WTC11 (cell line): ENCODE measurements at regions not wholly inside any gene's neighbourhood (a gene's known extent, or its start where the extent isn't known, plus 50 kb on each side); places are given as distances from the start of the nearest gene placed in this dataset.

ENCODE experiments used
- ATAC-seq: fragments of 200-7000 bp; cut with Tn5 transposase; 2 replicates; pipeline ENCODE4 v1.10.0; 2021; ENCODE audit warnings: mild to moderate bottlenecking, moderate library complexity
- CTCF ChIA-PET: fragments of 300-600 bp; sonication (Branson Sonifier 250); formaldehyde crosslinking; loops from one replicate; lab custom pipeline; 2021; ENCODE audit warnings: antibody characterized with exemption; lab: Charles Lee
- POLR2A ChIA-PET: fragments of 350-600 bp; sonication (Branson Sonifier 250); formaldehyde crosslinking; loops from one replicate; lab custom pipeline; 2021; ENCODE audit warnings: antibody characterized with exemption; lab: Charles Lee
- DNase-seq: peaks from one replicate; pipeline ENCODE4 v3.0.0; 2021; ENCODE audit warnings: low spot score
- H3K27ac Mint-ChIP-seq: 2 replicates; pipeline ENCODE4 v1.8.0; 2021; ENCODE audit warnings: mixed read lengths
- H3K27me3 Mint-ChIP-seq: 2 replicates; pipeline ENCODE4 v1.8.0; 2021; ENCODE audit warnings: low read depth, mild to moderate bottlenecking, moderate library complexity, mixed read lengths
- H3K36me3 Mint-ChIP-seq: 2 replicates; pipeline ENCODE4 v1.8.0; 2021; ENCODE audit warnings: mixed read lengths
- H3K4me1 Mint-ChIP-seq: 2 replicates; pipeline ENCODE4 v1.8.0; 2022; ENCODE audit warnings: mixed read lengths
- H3K4me3 Mint-ChIP-seq: 2 replicates; pipeline ENCODE4 v1.8.0; 2021; ENCODE audit warnings: mild to moderate bottlenecking, moderate library complexity, mixed read lengths
- H3K9me3 Mint-ChIP-seq: 2 replicates; pipeline ENCODE4 v1.8.0; 2021; ENCODE audit warnings: mixed read lengths
- ATF1 ChIP-seq: sonication (generic); formaldehyde crosslinking; IDR thresholded peaks from 2 replicates; pipeline ENCODE4 v1.8.1; 2023; ENCODE audit warnings: mild to moderate bottlenecking, moderate library complexity, missing genetic modification reagents
- ATF3 ChIP-seq: sonication (generic); formaldehyde crosslinking; conservative IDR thresholded peaks from 2 replicates; pipeline ENCODE4 v1.8.1; 2022; ENCODE audit warnings: mild to moderate bottlenecking, missing genetic modification reagents
- CREB1 ChIP-seq: sonication (generic); formaldehyde crosslinking; IDR thresholded peaks from 2 replicates; pipeline ENCODE4 v1.8.0; 2023; ENCODE audit warnings: mild to moderate bottlenecking, missing genetic modification reagents
- ELF4 ChIP-seq: sonication (generic); formaldehyde crosslinking; IDR thresholded peaks from 2 replicates; pipeline ENCODE4 v1.8.1; 2022; ENCODE audit warnings: low read depth, mild to moderate bottlenecking, moderate library complexity, missing genetic modification reagents
- FOXP1 ChIP-seq: sonication (generic); formaldehyde crosslinking; IDR thresholded peaks from 2 replicates; pipeline ENCODE4 v1.8.0; 2022; ENCODE audit warnings: missing genetic modification reagents, mild to moderate bottlenecking, moderate library complexity, borderline replicate concordance
- GRHL2 ChIP-seq: fragments of 250-450 bp; sonication (Bioruptor Pico); IDR thresholded peaks from 2 replicates; pipeline ENCODE4 v1.8.0; 2022; ENCODE audit warnings: mild to moderate bottlenecking, moderate library complexity; ENCODE audit not compliant: insufficient replicate concordance, severe bottlenecking
- HMGXB4 ChIP-seq: sonication (generic); formaldehyde crosslinking; IDR thresholded peaks from 2 replicates; pipeline ENCODE4 v1.8.1; 2023; ENCODE audit warnings: mild to moderate bottlenecking, moderate library complexity, missing genetic modification reagents
- IRF1 ChIP-seq: sonication (generic); formaldehyde crosslinking; IDR thresholded peaks from 2 replicates; pipeline ENCODE4 v1.8.0; 2023; ENCODE audit warnings: missing genetic modification reagents
- JUN ChIP-seq: sonication (generic); formaldehyde crosslinking; IDR thresholded peaks from 2 replicates; pipeline ENCODE4 v1.8.0; 2023; ENCODE audit warnings: mild to moderate bottlenecking, missing genetic modification reagents
- KAT7 ChIP-seq: sonication (generic); formaldehyde crosslinking; IDR thresholded peaks from 2 replicates; pipeline ENCODE4 v1.8.1; 2023; ENCODE audit warnings: missing genetic modification reagents, mild to moderate bottlenecking, borderline replicate concordance
- MAX ChIP-seq: sonication (generic); formaldehyde crosslinking; IDR thresholded peaks from 2 replicates; pipeline ENCODE4 v1.8.0; 2022; ENCODE audit warnings: mild to moderate bottlenecking, missing genetic modification reagents
- MLX ChIP-seq: sonication (generic); formaldehyde crosslinking; IDR thresholded peaks from 2 replicates; pipeline ENCODE4 v1.8.1; 2023; ENCODE audit warnings: mild to moderate bottlenecking, missing genetic modification reagents, moderate library complexity
- NFATC4 ChIP-seq: fragments of 250-450 bp; sonication (Bioruptor Pico); IDR thresholded peaks from 2 replicates; pipeline ENCODE4 v1.9.0; 2021; ENCODE audit warnings: mild to moderate bottlenecking
- NFE2L1 ChIP-seq: sonication (generic); formaldehyde crosslinking; IDR thresholded peaks from 2 replicates; pipeline ENCODE4 v1.8.1; 2023; ENCODE audit warnings: missing genetic modification reagents
- PREB ChIP-seq: sonication (generic); formaldehyde crosslinking; IDR thresholded peaks from 2 replicates; pipeline ENCODE4 v1.8.1; 2022; ENCODE audit warnings: mild to moderate bottlenecking, missing genetic modification reagents, moderate library complexity, borderline replicate concordance
- PRRX2 ChIP-seq: fragments of 250-450 bp; sonication (Bioruptor Pico); IDR thresholded peaks from 2 replicates; pipeline ENCODE4 v1.8.0; 2021; ENCODE audit warnings: mild to moderate bottlenecking
- SP1 ChIP-seq: sonication (generic); formaldehyde crosslinking; conservative IDR thresholded peaks from 2 replicates; pipeline ENCODE4 v1.8.1; 2022; ENCODE audit warnings: missing genetic modification reagents
- TCF7 ChIP-seq: sonication (generic); formaldehyde crosslinking; IDR thresholded peaks from 2 replicates; pipeline ENCODE4 v1.8.0; 2022; ENCODE audit warnings: mild to moderate bottlenecking, low read depth, missing genetic modification reagents, moderate library complexity
- USF1 ChIP-seq: sonication (generic); formaldehyde crosslinking; IDR thresholded peaks from 2 replicates; pipeline ENCODE4 v1.8.0; 2022; ENCODE audit warnings: mild to moderate bottlenecking, missing genetic modification reagents
- ZBTB21 ChIP-seq: sonication (generic); formaldehyde crosslinking; IDR thresholded peaks from 2 replicates; pipeline ENCODE4 v1.8.1; 2023; ENCODE audit warnings: mild to moderate bottlenecking, missing genetic modification reagents, borderline replicate concordance
- ZBTB43 ChIP-seq: sonication (generic); formaldehyde crosslinking; IDR thresholded peaks from 2 replicates; pipeline ENCODE4 v1.8.1; 2023; ENCODE audit warnings: mild to moderate bottlenecking, missing genetic modification reagents
- ZNF138 ChIP-seq: sonication (generic); formaldehyde crosslinking; conservative IDR thresholded peaks from 2 replicates; pipeline ENCODE4 v1.8.1; 2022; ENCODE audit warnings: mild to moderate bottlenecking, moderate library complexity, missing genetic modification reagents
- ZNF317 ChIP-seq: sonication (generic); formaldehyde crosslinking; IDR thresholded peaks from 2 replicates; pipeline ENCODE4 v1.8.1; 2023; ENCODE audit warnings: low read depth, mild to moderate bottlenecking, moderate library complexity, missing genetic modification reagents, borderline replicate concordance
- ZNF416 ChIP-seq: fragments of 250-450 bp; sonication (Bioruptor Pico); IDR thresholded peaks from 2 replicates; pipeline ENCODE4 v1.9.0; 2021; ENCODE audit warnings: mild to moderate bottlenecking, inconsistent platforms
- ZSCAN18 ChIP-seq: fragments of 250-450 bp; sonication (Bioruptor Pico); IDR thresholded peaks from 2 replicates; pipeline ENCODE4 v2.1.2; 2022; ENCODE audit warnings: mild to moderate bottlenecking, moderate library complexity

- TF ChIP-seq MLX (CRISPR knock-in tag) (no peak), ZBTB43 (CRISPR knock-in tag) (no peak), ATF3 (no peak), NFE2L1 (CRISPR knock-in tag) (no peak), NFATC4 (no peak), TCF7 (CRISPR knock-in tag) (no peak), PRRX2 (no peak), FOXP1 (CRISPR knock-in tag) (no peak), ZNF317 (CRISPR knock-in tag) (no peak), ZBTB21 (CRISPR knock-in tag) (no peak)
- TF ChIP-seq, all 79 proteins: peak for 0
Observed at GRCh38 chr10:128507066-128507465, 380.8 kb upstream of the MKI67 start (continued).

GRCh38 chr10:128511284-128511683 is 385.1 kb upstream of the MKI67 start:
- ChIA-PET POLR2A (no interaction called here), CTCF (no interaction called here)
- peaks cover 3% of the 10 kb centered on the region for H3K36me3 Mint-ChIP-seq
- no peak overlapping the region for H3K27ac Mint-ChIP-seq
- DNase-seq: no peak
- ATAC-seq: no peak
- peaks cover 1% of the 10 kb centered on the region for H3K4me1 Mint-ChIP-seq
- H3K9me3 Mint-ChIP-seq: peaks cover 17% of the 10 kb centered on the region
- H3K4me3 Mint-ChIP-seq: no peak overlapping the region
- 0 out of 2 replicates have a peak, but pooled peaks cover 2% of the 10 kb centered on the region for H3K27me3 Mint-ChIP-seq
- no peak for TF ChIP-seq JUN (CRISPR knock-in tag)
- no peak for TF ChIP-seq USF1 (CRISPR knock-in tag)
- no peak for TF ChIP-seq PREB (CRISPR knock-in tag)
- TF ChIP-seq ZNF317 (CRISPR knock-in tag): no peak
- no peak for TF ChIP-seq FOXP1 (CRISPR knock-in tag)
- TF ChIP-seq ZSCAN18 (CRISPR knock-in tag): no peak
- TF ChIP-seq, all 79 proteins: peak for 0

GRCh38 chr10:128512767-128513166 is 386.5 kb upstream of the MKI67 start:
- peaks cover 2% of the 10 kb centered on the region for H3K36me3 Mint-ChIP-seq
- no peak overlapping the region for H3K4me3 Mint-ChIP-seq
- ChIA-PET CTCF (interaction anchor here (1.3 kb wide), 1 partner anchor 14 kb away, joined by 4 read pairs; no protein-coding TSS in a partner anchor), POLR2A (no interaction called here)
- ATAC-seq (no peak), DNase-seq (no peak)
- H3K27me3 Mint-ChIP-seq: 0 out of 2 replicates have a peak, but pooled peaks cover 2% of the 10 kb centered on the region
- H3K27ac Mint-ChIP-seq: no peak overlapping the region
- H3K9me3 Mint-ChIP-seq: peaks cover 11% of the 10 kb centered on the region
- H3K4me1 Mint-ChIP-seq: peaks cover 9% of the 10 kb centered on the region
- TF ChIP-seq ATF1 (CRISPR knock-in tag) (no peak), PRRX2 (no peak), ZNF138 (CRISPR knock-in tag) (no peak), ZNF416 (no peak), GRHL2 (CRISPR knock-in tag) (no peak), HMGXB4 (CRISPR knock-in tag) (no peak), MAX (CRISPR knock-in tag) (no peak), IRF1 (CRISPR knock-in tag) (no peak), SP1 (CRISPR knock-in tag) (no peak), CREB1 (no peak), KAT7 (no peak), ELF4 (CRISPR knock-in tag) (no peak)
